ENCODE measurements at regions not wholly inside any gene's neighbourhood (a gene's known extent, or its start where the extent isn't known, plus 50 kb on each side); places are given as distances from the start of the nearest gene placed in this dataset.

GRCh38 chr21:17915976-17916375 lies 96.8 kb upstream of the C21orf91 start:
- no peak for ATAC-seq
- Histone ChIP-seq H3K4me3 (no peak overlapping the region), H3K4me1 (no peaks in the 10 kb centered on the region), H3K9me3 (peaks cover 0 to 22% (median 0%) of the 10 kb centered on the region in 11 donors), H3K27me3 (peaks cover 0 to 2% (median 0%) of the 10 kb centered on the region in 7 donors), H3K36me3 (no peaks in the 10 kb centered on the region), H3K27ac (no peak overlapping the region)
- intact Hi-C loops (cut with DNase I): loop anchor here in 1 of 10 donors (5.0 kb wide), 1 partner anchor 234 kb away; no protein-coding TSS in a partner anchor
- no peak for DNase-seq
- 81 to 90% methylated on average over 3 of the region's 3 CpGs for WGBS, 2 donors
- TF ChIP-seq, protein P1, sequence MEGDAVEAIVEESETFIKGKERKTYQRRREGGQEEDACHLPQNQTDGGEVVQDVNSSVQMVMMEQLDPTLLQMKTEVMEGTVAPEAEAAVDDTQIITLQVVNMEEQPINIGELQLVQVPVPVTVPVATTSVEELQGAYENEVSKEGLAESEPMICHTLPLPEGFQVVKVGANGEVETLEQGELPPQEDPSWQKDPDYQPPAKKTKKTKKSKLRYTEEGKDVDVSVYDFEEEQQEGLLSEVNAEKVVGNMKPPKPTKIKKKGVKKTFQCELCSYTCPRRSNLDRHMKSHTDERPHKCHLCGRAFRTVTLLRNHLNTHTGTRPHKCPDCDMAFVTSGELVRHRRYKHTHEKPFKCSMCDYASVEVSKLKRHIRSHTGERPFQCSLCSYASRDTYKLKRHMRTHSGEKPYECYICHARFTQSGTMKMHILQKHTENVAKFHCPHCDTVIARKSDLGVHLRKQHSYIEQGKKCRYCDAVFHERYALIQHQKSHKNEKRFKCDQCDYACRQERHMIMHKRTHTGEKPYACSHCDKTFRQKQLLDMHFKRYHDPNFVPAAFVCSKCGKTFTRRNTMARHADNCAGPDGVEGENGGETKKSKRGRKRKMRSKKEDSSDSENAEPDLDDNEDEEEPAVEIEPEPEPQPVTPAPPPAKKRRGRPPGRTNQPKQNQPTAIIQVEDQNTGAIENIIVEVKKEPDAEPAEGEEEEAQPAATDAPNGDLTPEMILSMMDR (IDR thresholded peaks at IDR 0.05): no peak

DNA sequence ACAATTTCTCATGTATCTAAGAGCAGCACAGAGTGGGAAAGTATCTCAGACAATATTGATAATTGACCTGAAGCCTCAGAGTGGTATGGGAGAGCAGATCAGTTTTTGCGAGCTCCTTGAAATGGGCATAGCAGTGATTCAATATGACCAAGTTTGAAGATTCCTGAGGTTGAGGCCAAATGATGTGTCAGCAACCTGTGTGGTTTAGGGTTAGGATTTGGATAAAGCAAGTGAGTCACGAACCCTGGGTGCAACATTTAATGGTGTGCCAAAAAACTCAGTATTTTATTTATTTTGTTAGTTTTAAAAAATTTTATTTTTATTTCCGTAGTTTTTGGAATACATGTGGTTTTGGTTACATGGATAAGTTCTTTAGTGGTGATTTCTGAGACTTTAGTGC lies 92.5 kb upstream of the C21orf91 start:
- peaks cover 0 to 2% (median 0%) of the 10 kb centered on the region in 7 donors for H3K27me3 ChIP-seq
- no peaks in the 10 kb centered on the region for H3K9me3 ChIP-seq
- 91 to 92% methylated on average over 3 of the region's 3 CpGs for WGBS, 2 donors
- no peak overlapping the region for H3K27ac ChIP-seq
- TF ChIP-seq, protein P1 (IDR thresholded peaks at IDR 0.05): no peak
- no peaks in the 10 kb centered on the region for H3K4me1 ChIP-seq
- H3K4me3 ChIP-seq: no peak overlapping the region
- no peaks in the 10 kb centered on the region for H3K36me3 ChIP-seq
- DNase-seq (no peak), ATAC-seq (no peak)
- intact Hi-C loops (cut with DNase I): no loop called here

DNA sequence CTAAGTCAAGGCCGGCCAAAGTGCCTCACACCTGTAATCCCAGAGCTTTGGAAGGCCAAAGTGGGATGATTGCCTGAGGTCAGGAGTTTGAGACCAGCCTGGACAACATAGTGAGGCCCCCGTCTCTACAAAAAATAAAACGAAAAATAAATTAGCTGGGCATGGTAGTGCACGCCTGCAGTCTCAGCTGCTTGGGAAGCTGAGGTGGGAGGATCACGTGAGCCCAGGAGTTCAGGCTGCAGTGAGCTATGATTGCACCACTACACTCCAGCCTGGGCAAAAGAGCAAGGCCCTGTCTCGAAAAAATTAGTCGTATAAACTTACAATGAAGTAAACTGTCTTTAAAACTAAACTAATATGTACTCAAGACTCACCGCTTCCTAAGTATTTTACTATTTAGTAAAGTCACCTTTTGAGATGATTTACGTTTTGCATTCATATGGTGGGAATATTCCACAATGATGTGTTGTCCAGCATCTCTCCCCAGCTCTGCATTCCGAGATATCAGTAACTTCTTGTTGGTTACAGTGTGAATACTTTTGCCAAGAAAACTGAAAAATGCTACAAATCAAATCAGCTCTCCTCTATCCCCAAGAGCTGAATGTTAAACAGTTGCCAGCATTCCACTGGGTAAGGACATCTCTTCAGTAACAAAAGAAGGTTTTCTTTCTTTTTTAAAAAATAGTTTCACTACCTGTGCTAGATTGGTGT lies 84.9 kb upstream of the C21orf91 start:
- TF ChIP-seq, protein P1 (IDR thresholded peaks at IDR 0.05): no peak
- DNase-seq: no peak
- WGBS, 2 donors: 80% methylated on average over 10 of the region's 10 CpGs
- intact Hi-C loops (cut with DNase I): loop anchor here (1.0 to 10.0 kb wide), 9 partner anchors 79 to 292 kb away; partner anchors contain the start of genes C21orf91 (in 2 of the 10) and BTG3 (in 1 of the 10)
- H3K4me3 ChIP-seq: no peak overlapping the region
- ATAC-seq: no peak
- no peaks in the 10 kb centered on the region for H3K36me3 ChIP-seq
- H3K4me1 ChIP-seq: peaks cover 0 to 22% (median 6%) of the 10 kb centered on the region in 9 donors
- peaks cover 0 to 4% (median 0%) of the 10 kb centered on the region in 11 donors for H3K9me3 ChIP-seq
- H3K27ac ChIP-seq: no peak overlapping the region
- no peaks in the 10 kb centered on the region for H3K27me3 ChIP-seq

DNA sequence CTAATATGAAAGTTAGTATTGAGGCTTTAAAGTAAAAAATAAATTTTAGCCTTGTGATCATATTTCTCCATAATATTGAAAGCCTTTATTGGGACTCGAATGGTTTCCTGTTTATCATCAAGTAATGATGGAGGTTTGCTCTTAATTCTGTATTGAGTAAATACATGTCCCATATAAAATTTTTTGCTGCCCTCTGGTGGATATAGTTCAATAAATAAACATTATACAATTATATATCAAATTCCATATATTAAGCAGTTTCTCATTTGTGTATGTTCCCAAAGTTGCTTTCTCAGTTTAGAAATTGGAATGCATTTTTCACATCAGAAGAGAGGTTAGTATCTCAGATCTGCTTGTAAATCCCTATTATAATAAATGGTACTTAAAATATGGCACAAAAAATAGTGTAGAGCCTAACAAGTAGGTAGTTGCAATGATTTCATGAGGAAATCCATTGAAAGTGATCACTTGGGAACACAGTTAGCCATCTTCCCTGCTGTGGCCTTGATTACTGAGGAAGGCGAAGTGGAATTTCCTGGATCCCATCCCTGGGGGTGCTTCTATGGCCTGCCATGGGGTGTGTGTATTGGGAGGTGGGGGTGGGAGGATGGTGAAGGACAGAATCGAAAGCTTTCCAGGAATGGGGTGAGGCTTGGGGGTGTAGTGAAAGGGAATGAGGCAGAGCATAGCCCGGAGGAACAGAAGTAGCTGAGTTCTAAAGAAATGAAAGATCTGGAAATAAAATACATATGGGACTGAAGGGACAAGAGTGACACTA lies 84.1 kb upstream of the C21orf91 start:
- no peak for DNase-seq
- 51% methylated on average over 4 of the region's 4 CpGs for WGBS, 2 donors
- H3K36me3 ChIP-seq: no peaks in the 10 kb centered on the region
- peaks cover 0 to 10% (median 0%) of the 10 kb centered on the region in 11 donors for H3K9me3 ChIP-seq
- no peak for ATAC-seq
- intact Hi-C loops (cut with DNase I): loop anchor here in 9 of 10 donors (1.0 to 10.0 kb wide), 9 partner anchors 78 to 291 kb away; partner anchors contain the start of genes C21orf91 (in 2 of the 9) and BTG3 (in 1 of the 9)
- TF ChIP-seq, protein P1 (IDR thresholded peaks at IDR 0.05): peak in 6 of 9 donors; percentile 42 to 57 (median 46)
- peaks cover 0 to 24% (median 6%) of the 10 kb centered on the region in 9 donors for H3K4me1 ChIP-seq
- no peak overlapping the region for H3K4me3 ChIP-seq
- no peak overlapping the region for H3K27ac ChIP-seq
- H3K27me3 ChIP-seq: no peaks in the 10 kb centered on the region
